Glomerular visceral epithelial cell (primary cell): ENCODE measurements at regions not wholly inside any gene's neighbourhood (a gene's known extent, or its start where the extent isn't known, plus 50 kb on each side); places are given as distances from the start of the nearest gene placed in this dataset.

ENCODE experiments used
- DNase-seq: peaks from one replicate; pipeline ENCODE4 v3.0.0-alpha.2; 2016; ENCODE audit errors: extremely low spot score

- DNase-seq, result no peak
These were observed 566.4 kb downstream of the BMP2 start for GRCh38 chr20:7333841-7334240.

- no peak for DNase-seq
These were observed 578.5 kb downstream of the BMP2 start for GRCh38 chr20:7346026-7346425.

- no peak for DNase-seq
These were observed 579.1 kb downstream of the BMP2 start for GRCh38 chr20:7346562-7346961.

- no peak for DNase-seq
These were observed 579.9 kb downstream of the BMP2 start for GRCh38 chr20:7347409-7347808.

- DNase-seq, result no peak
These were observed 580.8 kb downstream of the BMP2 start for GRCh38 chr20:7348253-7348652.

- no peak for DNase-seq
These were observed 584.7 kb downstream of the BMP2 start for GRCh38 chr20:7352165-7352564.

- DNase-seq, result no peak
These were observed 585.2 kb downstream of the HAO1 start for GRCh38 chr20:7355051-7355450.

- DNase-seq, result no peak
These were observed 581.6 kb downstream of the HAO1 start for GRCh38 chr20:7358670-7359069.

GRCh38 chr20:7359739-7360138 is 580.5 kb downstream of the HAO1 start:
- no peak for DNase-seq

- DNase-seq, result no peak
These were observed 578.9 kb downstream of the HAO1 start for GRCh38 chr20:7361321-7361720.

- DNase-seq, result no peak
These were observed 578.3 kb downstream of the HAO1 start for GRCh38 chr20:7361931-7362330.

GRCh38 chr20:7362601-7363000 is 577.7 kb downstream of the HAO1 start:
- DNase-seq, result no peak

GRCh38 chr20:7366189-7366588 is 574.1 kb downstream of the HAO1 start:
- no peak for DNase-seq

GRCh38 chr20:7371518-7372163 is 568.6 kb downstream of the HAO1 start:
- no peak for DNase-seq

- no peak for DNase-seq
These were observed 564.4 kb downstream of the HAO1 start for GRCh38 chr20:7375905-7376304.

GRCh38 chr20:7378864-7379605 is 561.2 kb downstream of the HAO1 start:
- DNase-seq, result no peak

- no peak for DNase-seq
These were observed 560.5 kb downstream of the HAO1 start for GRCh38 chr20:7379621-7380220.

- DNase-seq, result no peak
These were observed 557.0 kb downstream of the HAO1 start for GRCh38 chr20:7383216-7383615.

- no peak for DNase-seq
These were observed 552.5 kb downstream of the HAO1 start for GRCh38 chr20:7387638-7388193.

- DNase-seq, result no peak
These were observed 551.0 kb downstream of the HAO1 start for GRCh38 chr20:7389216-7389615.

GRCh38 chr20:7392542-7393206 is 547.6 kb downstream of the HAO1 start:
- DNase-seq, result no peak

GRCh38 chr20:7399114-7399513 is 541.1 kb downstream of the HAO1 start:
- DNase-seq, result no peak
